ENCODE measurements at regions not wholly inside any gene's neighbourhood (a gene's known extent, or its start where the extent isn't known, plus 50 kb on each side); places are given as distances from the start of the nearest gene placed in this dataset.

GRCh38 chr9:80951675-80952074 is 737.7 kb downstream of the TLE1 start:
- Histone ChIP-seq H3K9me3 (ENCODE audit: insufficient read depth, low read depth, low read length) (no peaks in the 10 kb centered on the region), H3K79me2 (ENCODE audit: insufficient read depth, low read length) (no peaks in the 10 kb centered on the region), H3K4me1 (ENCODE audit: insufficient read depth, low read length, poor library complexity, severe bottlenecking) (no peaks in the 10 kb centered on the region), H3K9me2 (replicated peaks; ENCODE audit: low read depth, low read length) (no peaks in the 10 kb centered on the region), H3K4me2 (ENCODE audit: low read depth, low read length, poor library complexity, severe bottlenecking) (no peak overlapping the region), H4K20me1 (ENCODE audit: insufficient read depth, low read length, poor library complexity, severe bottlenecking) (no peaks in the 10 kb centered on the region), H3K27me3 (ENCODE audit: insufficient read depth, low read length, poor library complexity, severe bottlenecking) (no peaks in the 10 kb centered on the region), H3F3A (ENCODE audit: low read depth) (no peaks in the 10 kb centered on the region), H2AFZ (ENCODE audit: low read length) (no peak overlapping the region), H3K9ac (ENCODE audit: low read depth, low read length, poor library complexity, severe bottlenecking) (no peak overlapping the region), H3K4me3 (ENCODE audit: low read length, poor library complexity, severe bottlenecking) (no peak overlapping the region), H3K36me3 (ENCODE audit: insufficient read depth, low read length) (no peaks in the 10 kb centered on the region)
- TF ChIP-seq CTCF (conservative IDR thresholded peaks at IDR 0.05; ENCODE audit: low read length) (no peak), EZH2phosphoT487 (IDR thresholded peaks at IDR 0.05; ENCODE audit: borderline replicate concordance) (no peak)

- Histone ChIP-seq H3K9ac (ENCODE audit: low read depth, low read length, poor library complexity, severe bottlenecking) (no peak overlapping the region), H3K9me3 (ENCODE audit: insufficient read depth, low read depth, low read length) (no peaks in the 10 kb centered on the region), H3F3A (ENCODE audit: low read depth) (no peaks in the 10 kb centered on the region), H4K20me1 (ENCODE audit: insufficient read depth, low read length, poor library complexity, severe bottlenecking) (no peaks in the 10 kb centered on the region), H3K4me1 (ENCODE audit: insufficient read depth, low read length, poor library complexity, severe bottlenecking) (no peaks in the 10 kb centered on the region), H3K4me3 (ENCODE audit: low read length, poor library complexity, severe bottlenecking) (no peak overlapping the region), H3K9me2 (replicated peaks; ENCODE audit: low read depth, low read length) (no peaks in the 10 kb centered on the region), H3K79me2 (ENCODE audit: insufficient read depth, low read length) (no peaks in the 10 kb centered on the region), H2AFZ (ENCODE audit: low read length) (no peak overlapping the region), H3K27me3 (ENCODE audit: insufficient read depth, low read length, poor library complexity, severe bottlenecking) (no peaks in the 10 kb centered on the region), H3K36me3 (ENCODE audit: insufficient read depth, low read length) (no peaks in the 10 kb centered on the region), H3K4me2 (ENCODE audit: low read depth, low read length, poor library complexity, severe bottlenecking) (no peak overlapping the region)
- TF ChIP-seq CTCF (conservative IDR thresholded peaks at IDR 0.05; ENCODE audit: low read length) (no peak), EZH2phosphoT487 (IDR thresholded peaks at IDR 0.05; ENCODE audit: borderline replicate concordance) (no peak)
Measured at GRCh38 chr9:80948876-80949275, 740.5 kb downstream of the TLE1 start.

GRCh38 chr9:80948066-80948465 is 741.3 kb downstream of the TLE1 start:
- Histone ChIP-seq H3K9me3 (ENCODE audit: insufficient read depth, low read depth, low read length) (no peaks in the 10 kb centered on the region), H2AFZ (ENCODE audit: low read length) (no peak overlapping the region), H3K27me3 (ENCODE audit: insufficient read depth, low read length, poor library complexity, severe bottlenecking) (no peaks in the 10 kb centered on the region), H3K9ac (ENCODE audit: low read depth, low read length, poor library complexity, severe bottlenecking) (no peak overlapping the region), H3F3A (ENCODE audit: low read depth) (no peaks in the 10 kb centered on the region), H3K4me3 (ENCODE audit: low read length, poor library complexity, severe bottlenecking) (no peak overlapping the region), H3K4me1 (ENCODE audit: insufficient read depth, low read length, poor library complexity, severe bottlenecking) (no peaks in the 10 kb centered on the region), H3K9me2 (replicated peaks; ENCODE audit: low read depth, low read length) (no peaks in the 10 kb centered on the region), H3K4me2 (ENCODE audit: low read depth, low read length, poor library complexity, severe bottlenecking) (no peak overlapping the region), H3K79me2 (ENCODE audit: insufficient read depth, low read length) (no peaks in the 10 kb centered on the region), H3K36me3 (ENCODE audit: insufficient read depth, low read length) (no peaks in the 10 kb centered on the region), H4K20me1 (ENCODE audit: insufficient read depth, low read length, poor library complexity, severe bottlenecking) (no peaks in the 10 kb centered on the region)
- TF ChIP-seq EZH2phosphoT487 (IDR thresholded peaks at IDR 0.05; ENCODE audit: borderline replicate concordance) (no peak), CTCF (conservative IDR thresholded peaks at IDR 0.05; ENCODE audit: low read length) (no peak)

All from Loucy (cell line).